Activated B cell treated with CpG ODN at 0.5 μM for 24 hours (primary cell): ENCODE measurements at regions not wholly inside any gene's neighbourhood (a gene's known extent, or its start where the extent isn't known, plus 50 kb on each side); places are given as distances from the start of the nearest gene placed in this dataset.

Experiments used
- ATAC-seq: fragments of 200-7000 bp; cut with Tn5 transposase; one replicate; pipeline ENCODE4 v1.10.0; 2021; ENCODE audit warnings: low read depth, mild to moderate bottlenecking, moderate library complexity
- CTCF ChIA-PET: fragments of 350-600 bp; sonication (Branson Sonifier 250); formaldehyde crosslinking; loops from one replicate; lab custom pipeline; 2021; ENCODE audit warnings: antibody characterized with exemption; lab: Charles Lee
- POLR2A ChIA-PET: fragments of 350-600 bp; sonication (Branson Sonifier 250); formaldehyde crosslinking; loops from one replicate; lab custom pipeline; 2021; ENCODE audit warnings: antibody characterized with exemption; lab: Charles Lee
- DNase-seq: peaks from one replicate; pipeline ENCODE4 v3.0.0; 2022
- H3K27ac Mint-ChIP-seq: one replicate; pipeline ENCODE4 v1.8.0; 2020; ENCODE audit warnings: mixed read lengths
- H3K27me3 Mint-ChIP-seq: one replicate; pipeline ENCODE4 v1.8.0; 2021; ENCODE audit warnings: mixed read lengths
- H3K36me3 Mint-ChIP-seq: one replicate; pipeline ENCODE4 v1.8.0; 2021; ENCODE audit warnings: low read depth, mixed read lengths
- H3K4me1 Mint-ChIP-seq: one replicate; pipeline ENCODE4 v1.8.0; 2021; ENCODE audit warnings: mixed read lengths
- H3K4me3 Mint-ChIP-seq: one replicate; pipeline ENCODE4 v1.8.0; 2020; ENCODE audit warnings: mild to moderate bottlenecking, mixed read lengths
- H3K9me3 Mint-ChIP-seq: one replicate; pipeline ENCODE4 v1.8.0; 2020; ENCODE audit warnings: mixed read lengths
- CTCF ChIP-seq: fragments of 200-600 bp; IDR thresholded peaks from one replicate; pipeline ENCODE4 v1.8.0; 2022; ENCODE audit warnings: antibody characterized with exemption, mild to moderate bottlenecking
- intact Hi-C: fragments of 100-400 bp; cut with micrococcal nuclease; formaldehyde crosslinking; loops from one replicate; pipeline ENCODE4 v1.15.1; 2024

- H3K9me3 Mint-ChIP-seq: peaks cover 4% of the 10 kb centered on the region
- no peaks in the 10 kb centered on the region for H3K4me1 Mint-ChIP-seq
- H3K36me3 Mint-ChIP-seq: no peaks in the 10 kb centered on the region
- CTCF ChIA-PET: no interaction called here
- ATAC-seq (no peak), DNase-seq (no peak)
- intact Hi-C loops: no loop called here
- TF ChIP-seq CTCF: no peak
- no peak overlapping the region for H3K27ac Mint-ChIP-seq
- POLR2A ChIA-PET: no interaction called here
- H3K27me3 Mint-ChIP-seq: no peaks in the 10 kb centered on the region
- H3K4me3 Mint-ChIP-seq: no peak overlapping the region
These were observed 112.0 kb downstream of the SHANK2 start for GRCh38 chr11:71140206-71140919.

GRCh38 chr11:71139516-71140205 is 112.7 kb downstream of the SHANK2 start:
- Mint-ChIP-seq H3K9me3 (peaks cover 4% of the 10 kb centered on the region), H3K36me3 (no peaks in the 10 kb centered on the region), H3K27ac (no peak overlapping the region), H3K4me1 (no peaks in the 10 kb centered on the region), H3K4me3 (no peak overlapping the region), H3K27me3 (no peaks in the 10 kb centered on the region)
- ChIA-PET CTCF (no interaction called here), POLR2A (no interaction called here)
- ATAC-seq: no peak
- TF ChIP-seq CTCF: no peak
- intact Hi-C loops: no loop called here
- DNase-seq: no peak

GRCh38 chr11:71138737-71139425 is 113.5 kb downstream of the SHANK2 start:
- peaks cover 4% of the 10 kb centered on the region for H3K9me3 Mint-ChIP-seq
- POLR2A ChIA-PET: no interaction called here

GRCh38 chr11:71137376-71137775 is 115.0 kb downstream of the SHANK2 start:
- CTCF ChIA-PET: no interaction called here
- H3K4me3 Mint-ChIP-seq: no peak overlapping the region
- no peaks in the 10 kb centered on the region for H3K27me3 Mint-ChIP-seq
- ATAC-seq (no peak), DNase-seq (no peak)
- H3K9me3 Mint-ChIP-seq: peaks cover 4% of the 10 kb centered on the region
- H3K36me3 Mint-ChIP-seq: no peaks in the 10 kb centered on the region
- no peaks in the 10 kb centered on the region for H3K4me1 Mint-ChIP-seq
- intact Hi-C loops: no loop called here
- TF ChIP-seq CTCF: no peak
- POLR2A ChIA-PET: no interaction called here
- H3K27ac Mint-ChIP-seq: no peak overlapping the region

More at GRCh38 chr11:71138737-71139425, 113.5 kb downstream of the SHANK2 start:
- H3K4me3 Mint-ChIP-seq: no peak overlapping the region
- ATAC-seq (no peak), DNase-seq (no peak)
- H3K27me3 Mint-ChIP-seq: no peaks in the 10 kb centered on the region
- TF ChIP-seq CTCF: no peak
- H3K36me3 Mint-ChIP-seq: no peaks in the 10 kb centered on the region
- CTCF ChIA-PET: no interaction called here
- H3K4me1 Mint-ChIP-seq: no peaks in the 10 kb centered on the region
- intact Hi-C loops: no loop called here
- no peak overlapping the region for H3K27ac Mint-ChIP-seq
